ENCODE measurements at regions not wholly inside any gene's neighbourhood (a gene's known extent, or its start where the extent isn't known, plus 50 kb on each side); places are given as distances from the start of the nearest gene placed in this dataset.

GRCh38 chr13:54563286-54563685 is 1534.7 kb downstream of the OLFM4 start:
- TF ChIP-seq CTCF (IDR thresholded peaks at IDR 0.05; ENCODE audit: low read depth, low read length, poor library complexity, severe bottlenecking) (no peak), EZH2phosphoT487 (IDR thresholded peaks at IDR 0.05; ENCODE audit: borderline replicate concordance, low read length) (no peak)
